Vagina (tissue), 2 donors: ENCODE measurements at regions not wholly inside any gene's neighbourhood (a gene's known extent, or its start where the extent isn't known, plus 50 kb on each side); places are given as distances from the start of the nearest gene placed in this dataset.

Experiments used
- DNase-seq, 2 donors: peaks; one replicate each; pipeline ENCODE4 v3.0.0-alpha.2; 2017; ENCODE audit errors: extremely low spot score in 2 of 2
- H3K27ac ChIP-seq: fragments of 200-600 bp; sonication (generic); one replicate; pipeline ENCODE4 v1.5.1; 2019
- H3K27me3 ChIP-seq: fragments of 200-600 bp; sonication (generic); one replicate; pipeline ENCODE4 v1.5.1; 2019
- H3K36me3 ChIP-seq, 2 donors: fragments of 200-600 bp; sonication (generic); one replicate each; pipeline ENCODE4 v1.5.1; 2017 to 2019
- H3K4me1 ChIP-seq: fragments of 200-600 bp; sonication (generic); one replicate; pipeline ENCODE4 v1.5.1; 2019
- H3K4me3 ChIP-seq, 2 donors: fragments of 200-600 bp; sonication (generic); 1 replicate in 1 of 2; 2 replicates in 1 of 2; pipeline ENCODE4 v1.5.1; 2016 to 2019
- H3K9me3 ChIP-seq: fragments of 200-600 bp; sonication (generic); one replicate; pipeline ENCODE4 v1.5.1; 2019
- CTCF ChIP-seq, 3 experiments: fragments of 450-650 bp in 2 of 3; fragments of 200-600 bp in 1 of 3; sonication (generic) in 1 of 3; IDR thresholded peaks; one replicate each; pipeline ENCODE4 v1.5.1; 2017 to 2019; ENCODE audit warnings: antibody characterized with exemption in 3 of 3, mild to moderate bottlenecking in 2 of 3, moderate library complexity in 2 of 3
- POLR2A ChIP-seq, 2 donors: fragments of 450-650 bp; IDR thresholded peaks; one replicate each; pipeline ENCODE4 v1.6.1; 2017; ENCODE audit warnings: antibody characterized with exemption in 2 of 2, mild to moderate bottlenecking in 2 of 2, moderate library complexity in 2 of 2
- POLR2AphosphoS5 ChIP-seq, 2 donors: sonication (generic); formaldehyde crosslinking; IDR thresholded peaks; one replicate each; pipeline ENCODE4 v1.9.0; 2017; ENCODE audit warnings: antibody characterized with exemption in 2 of 2, mild to moderate bottlenecking in 2 of 2, low read depth in 1 of 2; ENCODE audit not compliant: insufficient read depth in 1 of 2
- intact Hi-C: fragments of 100-400 bp; cut with DNase I; formaldehyde crosslinking; loops from one replicate; pipeline ENCODE4 v1.15.1; 2023

- TF ChIP-seq POLR2AphosphoS5 (IDR thresholded peaks at IDR 0.05; ENCODE audit: insufficient read depth in 1 of 2, low read depth in 1 of 2) (no peak), CTCF (IDR thresholded peaks at IDR 0.05) (no peak), POLR2A (IDR thresholded peaks at IDR 0.05) (no peak)
- H3K9me3 ChIP-seq = no peaks in the 10 kb centered on the region
- DNase-seq = no peak
- intact Hi-C loops = no loop called here
- H3K27me3 ChIP-seq = no peaks in the 10 kb centered on the region
- no peak overlapping the region for H3K4me3 ChIP-seq
- H3K36me3 ChIP-seq = no peaks in the 10 kb centered on the region
- no peaks in the 10 kb centered on the region for H3K4me1 ChIP-seq
- no peak overlapping the region for H3K27ac ChIP-seq
Measured at GRCh38 chr1:22204057-22204840, 61.4 kb upstream of the WNT4 start.

- H3K9me3 ChIP-seq = no peaks in the 10 kb centered on the region
- TF ChIP-seq POLR2A (IDR thresholded peaks at IDR 0.05) (no peak), CTCF (IDR thresholded peaks at IDR 0.05) (no peak), POLR2AphosphoS5 (IDR thresholded peaks at IDR 0.05; ENCODE audit: insufficient read depth in 1 of 2, low read depth in 1 of 2) (no peak)
- H3K4me1 ChIP-seq = no peaks in the 10 kb centered on the region
- intact Hi-C loops = no loop called here
- no peaks in the 10 kb centered on the region for H3K36me3 ChIP-seq
- DNase-seq = no peak
- no peaks in the 10 kb centered on the region for H3K27me3 ChIP-seq
- no peak overlapping the region for H3K4me3 ChIP-seq
- H3K27ac ChIP-seq = no peak overlapping the region
Measured at GRCh38 chr1:22204989-22205913, 62.4 kb upstream of the WNT4 start.

GRCh38 chr1:22206551-22207125 lies 63.7 kb upstream of the WNT4 start:
- no peaks in the 10 kb centered on the region for H3K4me1 ChIP-seq
- no peaks in the 10 kb centered on the region for H3K36me3 ChIP-seq
- no peaks in the 10 kb centered on the region for H3K27me3 ChIP-seq
- TF ChIP-seq POLR2AphosphoS5 (IDR thresholded peaks at IDR 0.05; ENCODE audit: insufficient read depth in 1 of 2, low read depth in 1 of 2) (no peak), CTCF (IDR thresholded peaks at IDR 0.05) (no peak), POLR2A (IDR thresholded peaks at IDR 0.05) (no peak)
- intact Hi-C loops = no loop called here
- H3K4me3 ChIP-seq = no peak overlapping the region
- no peak for DNase-seq
- H3K27ac ChIP-seq = no peak overlapping the region
- H3K9me3 ChIP-seq = no peaks in the 10 kb centered on the region

GRCh38 chr1:22207511-22208267 lies 64.8 kb upstream of the WNT4 start:
- no peaks in the 10 kb centered on the region for H3K4me1 ChIP-seq
- no peak for DNase-seq
- H3K36me3 ChIP-seq = no peaks in the 10 kb centered on the region
- TF ChIP-seq CTCF (IDR thresholded peaks at IDR 0.05) = no peak
- no peak for TF ChIP-seq POLR2AphosphoS5 (IDR thresholded peaks at IDR 0.05; ENCODE audit: insufficient read depth in 1 of 2, low read depth in 1 of 2)
- no peak for TF ChIP-seq POLR2A (IDR thresholded peaks at IDR 0.05)
- no peak overlapping the region for H3K4me3 ChIP-seq
- H3K27me3 ChIP-seq = no peaks in the 10 kb centered on the region
- H3K27ac ChIP-seq = no peak overlapping the region
- intact Hi-C loops = no loop called here
- no peaks in the 10 kb centered on the region for H3K9me3 ChIP-seq
